CD4-positive, alpha-beta T cell treated with Interleukin-6 at 100 ng/mL for 8 hours (primary cell): ENCODE measurements at regions not wholly inside any gene's neighbourhood (a gene's known extent, or its start where the extent isn't known, plus 50 kb on each side); places are given as distances from the start of the nearest gene placed in this dataset.

Experiments used
- DNase-seq: peaks from one replicate; pipeline ENCODE4 v3.0.0-alpha.2; 2020; ENCODE audit warnings: mixed read lengths, low spot score

- no peak for DNase-seq
Measured at GRCh38 chr11:26243426-26243825, 88.5 kb upstream of the ANO3 start.

GRCh38 chr11:26244207-26244606 lies 87.7 kb upstream of the ANO3 start:
- DNase-seq: no peak

- DNase-seq: no peak
Measured at GRCh38 chr11:26245046-26245445, 86.9 kb upstream of the ANO3 start.

- no peak for DNase-seq
Measured at GRCh38 chr11:26247340-26247739, 84.6 kb upstream of the ANO3 start.

GRCh38 chr11:26248661-26249060 lies 83.3 kb upstream of the ANO3 start:
- DNase-seq: no peak

GRCh38 chr11:26254378-26254777 lies 77.6 kb upstream of the ANO3 start:
- no peak for DNase-seq

GRCh38 chr11:26263769-26264168 lies 68.2 kb upstream of the ANO3 start:
- no peak for DNase-seq

- DNase-seq: no peak
Measured at GRCh38 chr11:26264266-26264665, 67.7 kb upstream of the ANO3 start.

- no peak for DNase-seq
Measured at GRCh38 chr11:26268980-26269660, 62.8 kb upstream of the ANO3 start.

- no peak for DNase-seq
Measured at GRCh38 chr11:26271666-26272065, 60.3 kb upstream of the ANO3 start.

- peak; percentile 17 for DNase-seq
Measured at GRCh38 chr11:26276798-26277424, 55.0 kb upstream of the ANO3 start.

GRCh38 chr11:26278354-26278753 lies 53.6 kb upstream of the ANO3 start:
- no peak for DNase-seq
